Esophagus squamous epithelium (tissue), 4 donors: ENCODE measurements at regions not wholly inside any gene's neighbourhood (a gene's known extent, or its start where the extent isn't known, plus 50 kb on each side); places are given as distances from the start of the nearest gene placed in this dataset.

Experiments used
- CTCF ChIP-seq, 6 experiments: fragments of 450-650 bp in 4 of 6; fragments of 200-600 bp in 2 of 6; sonication (generic) in 2 of 6; IDR thresholded peaks; one replicate each; pipeline ENCODE4 v1.5.1; 2016 to 2019; ENCODE audit warnings: antibody characterized with exemption in 6 of 6, mild to moderate bottlenecking in 4 of 6, moderate library complexity in 4 of 6
- POLR2A ChIP-seq, 4 donors: fragments of 450-650 bp; IDR thresholded peaks; one replicate each; pipeline ENCODE4 v1.6.1; 2017; ENCODE audit warnings: antibody characterized with exemption in 4 of 4, mild to moderate bottlenecking in 4 of 4, moderate library complexity in 3 of 4

- no peak for TF ChIP-seq POLR2A (IDR thresholded peaks at IDR 0.05)
- no peak for TF ChIP-seq CTCF (IDR thresholded peaks at IDR 0.05)
Observed at GRCh38 chr10:83945982-83946718, 193.2 kb upstream of the GHITM start.
